HFFc6 (cell line): ENCODE measurements at regions not wholly inside any gene's neighbourhood (a gene's known extent, or its start where the extent isn't known, plus 50 kb on each side); places are given as distances from the start of the nearest gene placed in this dataset.

Experiments
- DNase-seq: peaks from one replicate; pipeline ENCODE4 v3.0.0-alpha.2; 2018
- H3K27ac Mint-ChIP-seq: 2 replicates; pipeline ENCODE4 v1.8.0; 2020; ENCODE audit warnings: mild to moderate bottlenecking, mixed read lengths
- H3K27me3 Mint-ChIP-seq: 2 replicates; pipeline ENCODE4 v1.8.0; 2021; ENCODE audit warnings: mild to moderate bottlenecking, moderate library complexity, mixed read lengths; ENCODE audit not compliant: insufficient read depth
- H3K36me3 Mint-ChIP-seq: 2 replicates; pipeline ENCODE4 v1.8.0; 2021; ENCODE audit warnings: low read depth, mixed read lengths
- H3K4me1 Mint-ChIP-seq: 2 replicates; pipeline ENCODE4 v1.8.0; 2020; ENCODE audit warnings: low read depth, mixed read lengths
- H3K4me3 Mint-ChIP-seq: 2 replicates; pipeline ENCODE4 v1.8.0; 2020; ENCODE audit warnings: mild to moderate bottlenecking, moderate library complexity, mixed read lengths
- H3K9me3 Mint-ChIP-seq: 2 replicates; pipeline ENCODE4 v1.8.0; 2020; ENCODE audit warnings: mild to moderate bottlenecking, mixed read lengths
- CTCF ChIP-seq: fragments of 200-600 bp; sonication (generic); IDR thresholded peaks from 2 replicates; pipeline ENCODE4 v1.5.0; 2021; ENCODE audit warnings: antibody characterized with exemption, mild to moderate bottlenecking

GRCh38 chr13:107324416-107325204 is 756.7 kb upstream of the ARGLU1 start:
- Mint-ChIP-seq H3K36me3 (no peaks in the 10 kb centered on the region), H3K9me3 (peaks cover 37% of the 10 kb centered on the region), H3K27ac (no peak overlapping the region), H3K4me3 (no peak overlapping the region), H3K4me1 (no peaks in the 10 kb centered on the region), H3K27me3 (no peaks in the 10 kb centered on the region; the same call in 1 of the 2 replicates)
- TF ChIP-seq CTCF, result no peak
- no peak for DNase-seq

GRCh38 chr13:107322228-107322627 is 754.3 kb upstream of the ARGLU1 start:
- Mint-ChIP-seq H3K27ac (no peak overlapping the region), H3K27me3 (no peaks in the 10 kb centered on the region), H3K4me3 (no peak overlapping the region), H3K9me3 (peaks cover 40% of the 10 kb centered on the region), H3K36me3 (no peaks in the 10 kb centered on the region), H3K4me1 (no peaks in the 10 kb centered on the region)
- no peak for DNase-seq
- no peak for TF ChIP-seq CTCF

- no peaks in the 10 kb centered on the region for H3K4me1 Mint-ChIP-seq
- TF ChIP-seq CTCF, result no peak
- H3K27me3 Mint-ChIP-seq, result no peaks in the 10 kb centered on the region
- H3K27ac Mint-ChIP-seq, result no peak overlapping the region
- H3K36me3 Mint-ChIP-seq, result no peaks in the 10 kb centered on the region
- peaks cover 39% of the 10 kb centered on the region for H3K9me3 Mint-ChIP-seq
- no peak for DNase-seq
- no peak overlapping the region for H3K4me3 Mint-ChIP-seq
Measured at GRCh38 chr13:107305178-107305577, 737.2 kb upstream of the ARGLU1 start.

GRCh38 chr13:107301724-107302374 is 733.9 kb upstream of the ARGLU1 start:
- no peak for DNase-seq
- no peak overlapping the region for H3K4me3 Mint-ChIP-seq
- H3K4me1 Mint-ChIP-seq, result no peaks in the 10 kb centered on the region
- H3K9me3 Mint-ChIP-seq, result peaks cover 27% of the 10 kb centered on the region
- H3K27ac Mint-ChIP-seq, result no peak overlapping the region
- H3K27me3 Mint-ChIP-seq, result no peaks in the 10 kb centered on the region
- no peaks in the 10 kb centered on the region for H3K36me3 Mint-ChIP-seq
- no peak for TF ChIP-seq CTCF

GRCh38 chr13:107299717-107300116 is 731.8 kb upstream of the ARGLU1 start:
- no peak for DNase-seq
- H3K9me3 Mint-ChIP-seq, result peaks cover 31% of the 10 kb centered on the region
- H3K27ac Mint-ChIP-seq, result no peak overlapping the region
- no peak overlapping the region for H3K4me3 Mint-ChIP-seq
- H3K36me3 Mint-ChIP-seq, result no peaks in the 10 kb centered on the region
- no peaks in the 10 kb centered on the region for H3K27me3 Mint-ChIP-seq
- no peak for TF ChIP-seq CTCF
- no peaks in the 10 kb centered on the region for H3K4me1 Mint-ChIP-seq
